HepG2 (cell line): ENCODE measurements at regions not wholly inside any gene's neighbourhood (a gene's known extent, or its start where the extent isn't known, plus 50 kb on each side); places are given as distances from the start of the nearest gene placed in this dataset.

Experiments
- ATAC-seq: fragments of 200-7000 bp; cut with Tn5 transposase; 3 replicates; pipeline ENCODE4 v1.9.1; 2020; ENCODE audit warnings: mild to moderate bottlenecking, moderate library complexity
- BruUV-seq: library from RNA; stranded (reverse); fragments of 400-500 nt; replicated peaks from 2 replicates; lab custom pipeline; 2021; lab: Mats Ljungman, UMichigan
- CTCF ChIA-PET: fragments of 300-600 bp; formaldehyde crosslinking; extraction: SDS; loops from one replicate; lab custom pipeline; 2021; ENCODE audit warnings: low total read pairs, inconsistent platforms, low intra/inter-chr PET ratio; lab: Yijun Ruan, JAX
- POLR2A ChIA-PET: fragments of 350-600 bp; sonication (Branson Sonifier 250); formaldehyde crosslinking; loops from one replicate; lab custom pipeline; 2020; ENCODE audit warnings: antibody characterized with exemption, inconsistent platforms; lab: Yijun Ruan, JAX
- DNase-seq: peaks from one replicate; pipeline ENCODE4 v3.0.0-alpha.2; 2015; ENCODE audit warnings: low spot score
- FAIRE-seq: peaks from 3 replicates; lab custom pipeline; 2011; peaks lifted over from hg19 to GRCh38; lab: Jason Lieb, UNC
- H2AFZ ChIP-seq: one replicate; pipeline ENCODE4 v1.6.1; 2011; ENCODE audit warnings: low read length, inconsistent platforms
- H3K27ac ChIP-seq: fragments of 300-600 bp; 3 replicates; pipeline ENCODE4 v1.8.0; 2011; ENCODE audit warnings: mixed run types, mild to moderate bottlenecking, mixed read lengths, low read length, inconsistent platforms; ENCODE audit not compliant: insufficient read depth; ENCODE audit errors: extremely low read length
- H3K27me3 ChIP-seq, 2 experiments: fragments of 200-600 bp in 1 of 2; 2 replicates in 1 of 2; 3 replicates in 1 of 2; pipeline versions ENCODE4 v1.6.0 to v1.8.0; 2011; ENCODE audit warnings: low read length in 2 of 2, mild to moderate bottlenecking in 2 of 2, moderate library complexity in 2 of 2, inconsistent platforms in 1 of 2; ENCODE audit not compliant: insufficient read depth in 2 of 2, control insufficient read depth in 1 of 2
- H3K36me3 ChIP-seq, 2 experiments: fragments of 200-600 bp in 1 of 2; replicated peaks in 1 of 2; 2 replicates in 1 of 2; 3 replicates in 1 of 2; pipeline versions ENCODE4 v1.5.1 to v1.8.0; 2011; ENCODE audit warnings: low read length in 2 of 2, inconsistent platforms in 1 of 2; ENCODE audit not compliant: insufficient read depth in 2 of 2, control insufficient read depth in 1 of 2
- H3K4me1 ChIP-seq: 2 replicates; pipeline ENCODE4 v1.5.1; 2012; ENCODE audit warnings: low read length, inconsistent platforms; ENCODE audit not compliant: insufficient read depth
- H3K4me2 ChIP-seq: 2 replicates; pipeline ENCODE4 v1.6.0; 2011; ENCODE audit warnings: low read depth, low read length, inconsistent platforms
- H3K4me3 ChIP-seq, 3 experiments: fragments of 200-600 bp in 1 of 3; sonication (generic), shearing (Covaris generic) in 1 of 3; replicated peaks in 1 of 3; 2 replicates each; pipeline ENCODE4 v1.5.1; 2011 to 2016; ENCODE audit warnings: low read length in 3 of 3, inconsistent platforms in 2 of 3, low read depth in 2 of 3, mild to moderate bottlenecking in 2 of 3, control low read depth in 1 of 3, mixed read lengths in 1 of 3; ENCODE audit not compliant: insufficient read depth in 1 of 3
- H3K79me2 ChIP-seq: one replicate; pipeline ENCODE4 v1.6.1; 2011; ENCODE audit warnings: low read length, inconsistent platforms; ENCODE audit not compliant: insufficient read depth
- H3K9ac ChIP-seq: 2 replicates; pipeline ENCODE4 v1.6.0; 2011; ENCODE audit warnings: mild to moderate bottlenecking, low read depth, low read length, inconsistent platforms; ENCODE audit not compliant: insufficient read depth
- H3K9me3 ChIP-seq: 2 replicates; pipeline ENCODE4 v1.5.1; 2012; ENCODE audit warnings: mild to moderate bottlenecking, low read length
- H4K20me1 ChIP-seq: 2 replicates; pipeline ENCODE4 v1.6.0; 2011; ENCODE audit warnings: inconsistent platforms, mild to moderate bottlenecking, low read length, moderate library complexity; ENCODE audit not compliant: insufficient read depth
- FOXA1 ChIP-seq, 2 experiments: fragments of 450-650 bp in 1 of 2; sonication (generic) in 1 of 2; formaldehyde crosslinking in 1 of 2; IDR thresholded peaks; 2 replicates each; pipeline versions ENCODE4 v1.4.0 to v1.6.1; 2016 to 2020; ENCODE audit warnings: missing genetic modification reagents in 1 of 2
- HIVEP1 ChIP-seq: sonication (generic); formaldehyde crosslinking; IDR thresholded peaks from 2 replicates; pipeline ENCODE4 v1.4.0; 2020; ENCODE audit warnings: mild to moderate bottlenecking, missing genetic modification reagents
- MEIS1 ChIP-seq: sonication (generic); formaldehyde crosslinking; IDR thresholded peaks from 2 replicates; pipeline ENCODE4 v1.9.0; 2021; ENCODE audit warnings: mild to moderate bottlenecking, missing genetic modification reagents, moderate library complexity, borderline replicate concordance
- MTERF4 ChIP-seq: sonication (generic); formaldehyde crosslinking; IDR thresholded peaks from 2 replicates; pipeline ENCODE4 v1.8.0; 2023; ENCODE audit warnings: mild to moderate bottlenecking, missing genetic modification reagents
- ZMYM2 ChIP-seq: sonication (generic); formaldehyde crosslinking; IDR thresholded peaks from 2 replicates; pipeline ENCODE4 v1.8.0; 2022; ENCODE audit warnings: mild to moderate bottlenecking, missing genetic modification reagents
- ZNF10 ChIP-seq: sonication (generic); formaldehyde crosslinking; IDR thresholded peaks from 2 replicates; pipeline ENCODE4 v1.4.0; 2020; ENCODE audit warnings: mild to moderate bottlenecking, low read depth, missing genetic modification reagents, borderline replicate concordance
- ZNF326 ChIP-seq: sonication (generic); formaldehyde crosslinking; IDR thresholded peaks from 2 replicates; pipeline ENCODE4 v1.4.0; 2020; ENCODE audit warnings: missing genetic modification reagents, borderline replicate concordance
- ZNF557 ChIP-seq: sonication (generic); formaldehyde crosslinking; IDR thresholded peaks from 2 replicates; pipeline ENCODE4 v1.4.0; 2020; ENCODE audit warnings: missing genetic modification reagents
- ZSCAN9 ChIP-seq: IDR thresholded peaks from 2 replicates; pipeline ENCODE4 v1.6.1; 2016; ENCODE audit warnings: borderline replicate concordance
- WGBS: methylation state at CpG from one replicate; pipeline ENCODE4 v1.1.6; 2017; ENCODE audit warnings: low lambda C conversion rate; 5-methylcytosine and 5-hydroxymethylcytosine counted together
- in situ Hi-C: cut with HindIII; loops from 2 replicates; pipeline ENCODE4 v1.10.0; 2017; ENCODE audit warnings: low pct_unique_long_range_greater_than_20kb; ENCODE audit not compliant: extremely low pct_ligation_motif_present
- intact Hi-C: fragments of 100-400 bp; cut with micrococcal nuclease; formaldehyde crosslinking; loops from one replicate; pipeline ENCODE4 v1.10.0; 2022; ENCODE audit not compliant: unreplicated experiment
- TF ChIP-seq, protein P1 (sequence below): sonication (generic); formaldehyde crosslinking; IDR thresholded peaks from 2 replicates; pipeline ENCODE4 v1.8.0; 2022; ENCODE audit warnings: mild to moderate bottlenecking, missing genetic modification reagents; ENCODE audit not compliant: insufficient replicate concordance
- TF ChIP-seq, protein P2 (sequence below): sonication (generic); formaldehyde crosslinking; IDR thresholded peaks from 2 replicates; pipeline ENCODE4 v1.4.0; 2020; ENCODE audit warnings: missing genetic modification reagents

- TF ChIP-seq ZNF10 (CRISPR knock-in tag) (no peak), FOXA1 (IDR thresholded peaks at IDR 0.05) (no peak), FOXA1 (CRISPR knock-in tag; IDR thresholded peaks at IDR 0.05) (no peak), MEIS1 (CRISPR knock-in tag) (no peak), ZSCAN9 (CRISPR knock-in tag) (no peak)
Measured at GRCh38 chr2:150994076-150994475, 267.6 kb downstream of the RBM43 start (continued).

DNA sequence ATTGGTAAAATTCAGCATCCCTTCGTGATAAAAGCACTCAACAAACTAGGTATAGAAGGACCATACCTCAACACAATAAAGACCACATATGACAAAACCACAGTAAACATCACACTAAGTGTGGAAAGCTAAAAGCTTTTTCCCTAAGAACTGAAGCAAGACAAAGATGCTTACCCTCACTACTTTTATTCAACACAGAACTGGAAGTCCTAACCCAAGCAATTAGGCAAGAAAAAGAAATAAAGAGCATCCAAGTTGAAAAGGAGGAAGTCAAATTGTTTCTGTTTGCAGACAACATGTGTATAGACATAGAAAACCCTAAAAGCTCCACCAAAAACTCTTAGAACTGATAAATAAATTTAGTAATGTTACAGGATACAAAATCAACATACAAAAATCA is 271.7 kb downstream of the RBM43 start:
- H4K20me1 ChIP-seq, result no peaks in the 10 kb centered on the region
- DNase-seq (no peak), ATAC-seq (no peak)
- 0% methylated on average over 1 of the region's 1 CpG for WGBS
- intact Hi-C loops, result no loop called here
- no peak overlapping the region for H3K9ac ChIP-seq
- POLR2A ChIA-PET, result no interaction called here
- H2AFZ ChIP-seq, result no peak overlapping the region
- H3K36me3 ChIP-seq, result no peaks in the 10 kb centered on the region
- no peak for TF ChIP-seq ZMYM2 (CRISPR knock-in tag)
- TF ChIP-seq HIVEP1 (CRISPR knock-in tag), result no peak
- TF ChIP-seq ZNF326 (CRISPR knock-in tag), result no peak
- TF ChIP-seq, protein P1, sequence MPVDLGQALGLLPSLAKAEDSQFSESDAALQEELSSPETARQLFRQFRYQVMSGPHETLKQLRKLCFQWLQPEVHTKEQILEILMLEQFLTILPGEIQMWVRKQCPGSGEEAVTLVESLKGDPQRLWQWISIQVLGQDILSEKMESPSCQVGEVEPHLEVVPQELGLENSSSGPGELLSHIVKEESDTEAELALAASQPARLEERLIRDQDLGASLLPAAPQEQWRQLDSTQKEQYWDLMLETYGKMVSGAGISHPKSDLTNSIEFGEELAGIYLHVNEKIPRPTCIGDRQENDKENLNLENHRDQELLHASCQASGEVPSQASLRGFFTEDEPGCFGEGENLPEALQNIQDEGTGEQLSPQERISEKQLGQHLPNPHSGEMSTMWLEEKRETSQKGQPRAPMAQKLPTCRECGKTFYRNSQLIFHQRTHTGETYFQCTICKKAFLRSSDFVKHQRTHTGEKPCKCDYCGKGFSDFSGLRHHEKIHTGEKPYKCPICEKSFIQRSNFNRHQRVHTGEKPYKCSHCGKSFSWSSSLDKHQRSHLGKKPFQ (CRISPR knock-in tag), result no peak
- no peak for TF ChIP-seq MTERF4 (CRISPR knock-in tag)
- TF ChIP-seq, protein P2, sequence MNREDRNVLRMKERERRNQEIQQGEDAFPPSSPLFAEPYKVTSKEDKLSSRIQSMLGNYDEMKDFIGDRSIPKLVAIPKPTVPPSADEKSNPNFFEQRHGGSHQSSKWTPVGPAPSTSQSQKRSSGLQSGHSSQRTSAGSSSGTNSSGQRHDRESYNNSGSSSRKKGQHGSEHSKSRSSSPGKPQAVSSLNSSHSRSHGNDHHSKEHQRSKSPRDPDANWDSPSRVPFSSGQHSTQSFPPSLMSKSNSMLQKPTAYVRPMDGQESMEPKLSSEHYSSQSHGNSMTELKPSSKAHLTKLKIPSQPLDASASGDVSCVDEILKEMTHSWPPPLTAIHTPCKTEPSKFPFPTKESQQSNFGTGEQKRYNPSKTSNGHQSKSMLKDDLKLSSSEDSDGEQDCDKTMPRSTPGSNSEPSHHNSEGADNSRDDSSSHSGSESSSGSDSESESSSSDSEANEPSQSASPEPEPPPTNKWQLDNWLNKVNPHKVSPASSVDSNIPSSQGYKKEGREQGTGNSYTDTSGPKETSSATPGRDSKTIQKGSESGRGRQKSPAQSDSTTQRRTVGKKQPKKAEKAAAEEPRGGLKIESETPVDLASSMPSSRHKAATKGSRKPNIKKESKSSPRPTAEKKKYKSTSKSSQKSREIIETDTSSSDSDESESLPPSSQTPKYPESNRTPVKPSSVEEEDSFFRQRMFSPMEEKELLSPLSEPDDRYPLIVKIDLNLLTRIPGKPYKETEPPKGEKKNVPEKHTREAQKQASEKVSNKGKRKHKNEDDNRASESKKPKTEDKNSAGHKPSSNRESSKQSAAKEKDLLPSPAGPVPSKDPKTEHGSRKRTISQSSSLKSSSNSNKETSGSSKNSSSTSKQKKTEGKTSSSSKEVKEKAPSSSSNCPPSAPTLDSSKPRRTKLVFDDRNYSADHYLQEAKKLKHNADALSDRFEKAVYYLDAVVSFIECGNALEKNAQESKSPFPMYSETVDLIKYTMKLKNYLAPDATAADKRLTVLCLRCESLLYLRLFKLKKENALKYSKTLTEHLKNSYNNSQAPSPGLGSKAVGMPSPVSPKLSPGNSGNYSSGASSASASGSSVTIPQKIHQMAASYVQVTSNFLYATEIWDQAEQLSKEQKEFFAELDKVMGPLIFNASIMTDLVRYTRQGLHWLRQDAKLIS (CRISPR knock-in tag), result no peak
- TF ChIP-seq ZNF557, result no peak
- TF ChIP-seq, all 625 proteins: peak for 0
- H3K4me1 ChIP-seq, result no peaks in the 10 kb centered on the region
- no TSS peak for BruUV-seq
- no peak for FAIRE-seq
- H3K9me3 ChIP-seq, result peaks cover 37% of the 10 kb centered on the region
- CTCF ChIA-PET, result no interaction called here
- H3K79me2 ChIP-seq, result no peaks in the 10 kb centered on the region
- no peak overlapping the region for H3K4me2 ChIP-seq
- H3K27ac ChIP-seq, result no peak overlapping the region
- in situ Hi-C loops, result no loop called here
- H3K4me3 ChIP-seq, result no peak overlapping the region
- H3K27me3 ChIP-seq, result no peaks in the 10 kb centered on the region
